ENCODE measurements at regions not wholly inside any gene's neighbourhood (a gene's known extent, or its start where the extent isn't known, plus 50 kb on each side); places are given as distances from the start of the nearest gene placed in this dataset.

DNA sequence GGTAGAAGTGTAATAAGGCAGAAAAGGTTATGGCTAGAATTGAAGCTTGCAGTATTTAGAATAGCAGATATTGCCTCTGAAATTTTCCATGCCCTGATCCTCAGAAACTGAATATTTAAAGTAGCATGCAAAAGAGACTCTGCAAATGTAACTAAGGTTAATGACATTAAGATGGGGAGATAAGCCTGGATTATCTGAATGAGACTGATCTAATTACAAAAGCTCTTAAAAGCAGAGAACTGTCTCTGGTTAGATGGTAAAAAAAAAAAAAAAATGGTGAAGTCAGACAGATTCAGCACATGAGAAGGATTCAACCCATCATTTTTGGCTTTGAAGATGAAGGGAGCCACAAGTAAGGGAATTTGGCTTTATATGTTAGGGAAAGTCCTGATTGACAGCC is 503.7 kb upstream of the IRAK1BP1 start:
- Histone ChIP-seq H3K27me3 (ENCODE audit: insufficient read depth, low read length) (no peaks in the 10 kb centered on the region), H3K9me3 (ENCODE audit: low read length) (no peaks in the 10 kb centered on the region), H3K9ac (ENCODE audit: low read length) (no peak overlapping the region), H2AFZ (ENCODE audit: low read length) (no peak overlapping the region), H3K9me2 (ENCODE audit: low read depth, low read length) (no peaks in the 10 kb centered on the region), H4K20me1 (ENCODE audit: insufficient read depth, low read length) (no peaks in the 10 kb centered on the region), H3K79me2 (ENCODE audit: insufficient read depth, low read length) (no peaks in the 10 kb centered on the region), H3K4me2 (ENCODE audit: low read length) (no peak overlapping the region), H3K36me3 (ENCODE audit: insufficient read depth, low read length) (no peaks in the 10 kb centered on the region), H3F3A (ENCODE audit: insufficient read depth, low read length) (no peaks in the 10 kb centered on the region), H3K4me3 (ENCODE audit: low read depth, low read length, poor library complexity, severe bottlenecking) (no peak overlapping the region), H3K27ac (ENCODE audit: low read depth, low read length, poor library complexity, severe bottlenecking) (no peak overlapping the region), H3K4me1 (ENCODE audit: insufficient read depth, low read length, severe bottlenecking) (no peaks in the 10 kb centered on the region)
- TF ChIP-seq CTCF (IDR thresholded peaks at IDR 0.05; ENCODE audit: low read length) (no peak), EZH2 (IDR thresholded peaks at IDR 0.05; ENCODE audit: borderline replicate concordance, low read length) (no peak)

- H3K4me1 ChIP-seq (ENCODE audit: insufficient read depth, low read length, severe bottlenecking), result no peaks in the 10 kb centered on the region
- H3K27me3 ChIP-seq (ENCODE audit: insufficient read depth, low read length), result no peaks in the 10 kb centered on the region
- H3K27ac ChIP-seq (ENCODE audit: low read depth, low read length, poor library complexity, severe bottlenecking), result no peak overlapping the region
- H3K9me3 ChIP-seq (ENCODE audit: low read length), result no peaks in the 10 kb centered on the region
- no peak overlapping the region for H3K9ac ChIP-seq (ENCODE audit: low read length)
- no peak overlapping the region for H3K4me2 ChIP-seq (ENCODE audit: low read length)
- H3K79me2 ChIP-seq (ENCODE audit: insufficient read depth, low read length), result no peaks in the 10 kb centered on the region
- no peaks in the 10 kb centered on the region for H3F3A ChIP-seq (ENCODE audit: insufficient read depth, low read length)
- no peaks in the 10 kb centered on the region for H4K20me1 ChIP-seq (ENCODE audit: insufficient read depth, low read length)
- no peaks in the 10 kb centered on the region for H3K9me2 ChIP-seq (ENCODE audit: low read depth, low read length)
- no peak overlapping the region for H3K4me3 ChIP-seq (ENCODE audit: low read depth, low read length, poor library complexity, severe bottlenecking)
- no peaks in the 10 kb centered on the region for H3K36me3 ChIP-seq (ENCODE audit: insufficient read depth, low read length)
- TF ChIP-seq EZH2 (IDR thresholded peaks at IDR 0.05; ENCODE audit: borderline replicate concordance, low read length) (no peak), CTCF (IDR thresholded peaks at IDR 0.05; ENCODE audit: low read length) (no peak)
- no peak overlapping the region for H2AFZ ChIP-seq (ENCODE audit: low read length)
These were observed 501.9 kb upstream of the IRAK1BP1 start for GRCh38 chr6:78365473-78365872.

DNA sequence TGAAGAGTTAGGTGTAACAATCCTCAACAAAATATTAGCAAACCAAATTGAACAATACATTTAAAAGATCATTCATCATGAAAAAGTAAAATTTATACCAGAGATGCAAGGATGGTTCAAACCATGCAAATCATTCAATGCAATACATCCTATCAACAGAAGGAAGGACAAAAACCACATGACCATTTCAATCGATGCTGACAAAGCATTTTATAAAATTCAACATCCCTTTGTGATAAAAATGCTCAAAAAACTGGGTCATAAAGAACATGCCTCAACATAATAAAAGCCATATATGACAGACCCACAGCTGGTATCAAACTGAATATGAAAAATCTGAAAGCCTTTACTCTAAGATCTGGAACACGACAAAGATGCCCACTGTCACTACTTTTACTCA is 490.3 kb upstream of the IRAK1BP1 start:
- TF ChIP-seq CTCF (IDR thresholded peaks at IDR 0.05; ENCODE audit: low read length), result no peak
- no peak for TF ChIP-seq EZH2 (IDR thresholded peaks at IDR 0.05; ENCODE audit: borderline replicate concordance, low read length)
- no peak overlapping the region for H3K9ac ChIP-seq (ENCODE audit: low read length)
- H2AFZ ChIP-seq (ENCODE audit: low read length), result no peak overlapping the region
- no peaks in the 10 kb centered on the region for H3K36me3 ChIP-seq (ENCODE audit: insufficient read depth, low read length)
- no peaks in the 10 kb centered on the region for H3K4me1 ChIP-seq (ENCODE audit: insufficient read depth, low read length, severe bottlenecking)
- no peaks in the 10 kb centered on the region for H3K9me2 ChIP-seq (ENCODE audit: low read depth, low read length)
- H3K4me2 ChIP-seq (ENCODE audit: low read length), result no peak overlapping the region
- H3K27ac ChIP-seq (ENCODE audit: low read depth, low read length, poor library complexity, severe bottlenecking), result no peak overlapping the region
- no peaks in the 10 kb centered on the region for H4K20me1 ChIP-seq (ENCODE audit: insufficient read depth, low read length)
- no peaks in the 10 kb centered on the region for H3F3A ChIP-seq (ENCODE audit: insufficient read depth, low read length)
- no peaks in the 10 kb centered on the region for H3K79me2 ChIP-seq (ENCODE audit: insufficient read depth, low read length)
- H3K9me3 ChIP-seq (ENCODE audit: low read length), result no peaks in the 10 kb centered on the region
- no peak overlapping the region for H3K4me3 ChIP-seq (ENCODE audit: low read depth, low read length, poor library complexity, severe bottlenecking)
- no peaks in the 10 kb centered on the region for H3K27me3 ChIP-seq (ENCODE audit: insufficient read depth, low read length)

All from OCI-LY1 (cell line).